Endothelial cell of umbilical vein (primary cell): ENCODE measurements at regions not wholly inside any gene's neighbourhood (a gene's known extent, or its start where the extent isn't known, plus 50 kb on each side); places are given as distances from the start of the nearest gene placed in this dataset.

Source experiments
- BruUV-seq: library from RNA; stranded (reverse); fragments of 400-500 nt; replicated peaks from 2 replicates; lab custom pipeline; 2021; lab: Mats Ljungman, UMichigan
- CTCF ChIA-PET: fragments of 300-600, 350-600 bp; sonication (Branson Sonifier 250); formaldehyde crosslinking; loops from one replicate; lab custom pipeline; 2021; ENCODE audit warnings: antibody characterized with exemption, inconsistent platforms; lab: Charles Lee
- POLR2A ChIA-PET: fragments of 300-600, 350-600 bp; sonication (Branson Sonifier 250); formaldehyde crosslinking; loops from one replicate; lab custom pipeline; 2021; ENCODE audit warnings: antibody characterized with exemption, inconsistent platforms; lab: Charles Lee
- DNase-seq: peaks from one replicate; pipeline ENCODE4 v3.0.0-alpha.2; 2011; ENCODE audit warnings: low read depth, low spot score
- FAIRE-seq: peaks from 2 replicates; lab custom pipeline; 2011; peaks lifted over from hg19 to GRCh38; lab: Jason Lieb, UNC
- H2AFZ ChIP-seq: 2 replicates; pipeline ENCODE4 v1.6.0; 2012; ENCODE audit warnings: low read depth, low read length, control low read depth, inconsistent platforms
- H3K27ac ChIP-seq: 2 replicates; pipeline ENCODE4 v1.5.1; 2011; ENCODE audit warnings: low read depth, mild to moderate bottlenecking, control low read depth, low read length, moderate library complexity; ENCODE audit not compliant: insufficient read depth
- H3K27me3 ChIP-seq, 2 experiments: 2 replicates each; pipeline versions ENCODE4 v1.6.0 to v1.6.1; 2011; ENCODE audit warnings: low read length in 2 of 2, mixed read lengths in 1 of 2; ENCODE audit not compliant: control insufficient read depth in 2 of 2, insufficient read depth in 2 of 2
- H3K36me3 ChIP-seq, 2 experiments: 2 replicates in 1 of 2; 3 replicates in 1 of 2; pipeline ENCODE4 v1.5.1; 2011; ENCODE audit warnings: low read length in 2 of 2, mild to moderate bottlenecking in 1 of 2, moderate library complexity in 1 of 2; ENCODE audit not compliant: control insufficient read depth in 2 of 2, insufficient read depth in 2 of 2; ENCODE audit errors: extremely low read depth in 1 of 2
- H3K4me1 ChIP-seq: 3 replicates; pipeline ENCODE4 v1.5.1; 2011; ENCODE audit warnings: mild to moderate bottlenecking, low read length; ENCODE audit not compliant: control insufficient read depth, insufficient read depth; ENCODE audit errors: extremely low read depth
- H3K4me2 ChIP-seq: 2 replicates; pipeline ENCODE4 v1.6.1; 2011; ENCODE audit warnings: low read length, control low read depth, mixed read lengths; ENCODE audit not compliant: insufficient read depth
- H3K4me3 ChIP-seq, 3 experiments: fragments of 200-600 bp in 1 of 3; sonication (generic), shearing (Covaris generic) in 1 of 3; replicated peaks in 1 of 3; 2 replicates each; pipeline ENCODE4 v1.5.1; 2011 to 2016; ENCODE audit warnings: control low read depth in 3 of 3, low read length in 3 of 3, mild to moderate bottlenecking in 2 of 3, inconsistent platforms in 1 of 3, low read depth in 1 of 3, moderate library complexity in 1 of 3; ENCODE audit not compliant: insufficient read depth in 1 of 3
- H3K79me2 ChIP-seq: 2 replicates; pipeline ENCODE4 v1.6.0; 2012; ENCODE audit warnings: low read length, inconsistent platforms; ENCODE audit not compliant: control insufficient read depth, insufficient read depth
- H3K9ac ChIP-seq: replicated peaks from 2 replicates; pipeline ENCODE3; 2011; ENCODE audit warnings: low read length, control low read depth; ENCODE audit not compliant: insufficient read depth; ENCODE audit errors: extremely low read depth
- H3K9me1 ChIP-seq: replicated peaks from 3 replicates; pipeline ENCODE4 v1.6.0; 2011; ENCODE audit warnings: mild to moderate bottlenecking, low read length; ENCODE audit not compliant: control insufficient read depth, insufficient read depth; ENCODE audit errors: extremely low read depth
- H3K9me3 ChIP-seq: replicated peaks from 2 replicates; pipeline ENCODE4 v1.5.1; 2012; ENCODE audit warnings: low read length, inconsistent platforms; ENCODE audit not compliant: control insufficient read depth, insufficient read depth
- H4K20me1 ChIP-seq: replicated peaks from 2 replicates; pipeline ENCODE3; 2011; ENCODE audit warnings: mild to moderate bottlenecking, low read length; ENCODE audit not compliant: control insufficient read depth, insufficient read depth; ENCODE audit errors: extremely low read depth
- EZH2 ChIP-seq: IDR thresholded peaks from 2 replicates; pipeline ENCODE4 v1.6.1; 2012; ENCODE audit warnings: borderline replicate concordance, low read depth, mild to moderate bottlenecking, moderate library complexity, low read length, inconsistent platforms; ENCODE audit not compliant: severe bottlenecking
- FOS ChIP-seq: IDR thresholded peaks from 2 replicates; pipeline ENCODE4 v1.6.1; 2011; ENCODE audit warnings: mild to moderate bottlenecking, low read length, moderate library complexity, borderline replicate concordance; ENCODE audit not compliant: insufficient read depth
- GATA2 ChIP-seq: IDR thresholded peaks from 2 replicates; pipeline ENCODE4 v1.7.0; 2011; ENCODE audit warnings: low read depth, mild to moderate bottlenecking, moderate library complexity, mixed read lengths, low read length; ENCODE audit not compliant: insufficient read length, insufficient read depth
- JUN ChIP-seq: IDR thresholded peaks from 2 replicates; pipeline ENCODE4 v1.6.1; 2011; ENCODE audit warnings: borderline replicate concordance, low read depth; ENCODE audit not compliant: insufficient read length, insufficient read depth
- MYC ChIP-seq: IDR thresholded peaks from one replicate; pipeline ENCODE4 v1.6.1; 2011; ENCODE audit warnings: mild to moderate bottlenecking, low read depth, low read length
- POLR2A ChIP-seq: IDR thresholded peaks from 2 replicates; pipeline ENCODE4 v1.6.1; 2012; ENCODE audit warnings: low read depth, mild to moderate bottlenecking, control low read depth, low read length
- dilution Hi-C: fragments of 300-500 bp; cut with MboI; formaldehyde crosslinking; loops from one replicate; pipeline ENCODE4 v1.15.0; 2019; ENCODE audit warnings: low sequenced_read_pairs; ENCODE audit not compliant: extremely low pct_ligation_motif_present
- intact Hi-C: fragments of 100-400 bp; cut with micrococcal nuclease; formaldehyde crosslinking; loops from one replicate; pipeline ENCODE4 v1.10.0; 2022
- TF ChIP-seq, protein P1 (sequence below), 2 donors: IDR thresholded peaks; 1 replicate in 1 of 2; 2 replicates in 1 of 2; pipeline ENCODE4 v1.5.1; 2011; ENCODE audit warnings: low read length in 2 of 2, mild to moderate bottlenecking in 2 of 2, moderate library complexity in 2 of 2, control low read depth in 1 of 2, inconsistent platforms in 1 of 2, low read depth in 1 of 2; ENCODE audit not compliant: insufficient read depth in 1 of 2; ENCODE audit errors: extremely low read depth in 1 of 2
- TF ChIP-seq, protein P2 (sequence below): IDR thresholded peaks from 2 replicates; pipeline ENCODE4 v1.6.1; 2011; ENCODE audit not compliant: insufficient read depth, insufficient read length

- Histone ChIP-seq H3K9me1 (no peaks in the 10 kb centered on the region), H3K4me1 (peaks cover 3% of the 10 kb centered on the region), H3K4me2 (no peak overlapping the region), H2AFZ (no peak overlapping the region), H3K27ac (no peak overlapping the region), H3K9ac (no peak overlapping the region), H3K27me3 (no peaks in the 10 kb centered on the region), H3K79me2 (no peaks in the 10 kb centered on the region), H3K36me3 (no peaks in the 10 kb centered on the region), H4K20me1 (no peaks in the 10 kb centered on the region), H3K9me3 (no peaks in the 10 kb centered on the region), H3K4me3 (no peak overlapping the region)
- DNase-seq (no peak), FAIRE-seq (no peak)
- intact Hi-C loops = loop anchor here (5.0 kb wide), 1 partner anchor 208 kb away; no protein-coding TSS in a partner anchor
- BruUV-seq = no TSS peak
- CTCF ChIA-PET = interaction anchor here (1.7 to 6.1 kb wide), 5 partner anchors 10 to 362 kb away, joined by 3 to 121 read pairs (median 88); partner anchors contain the start of gene WSB1
- dilution Hi-C loops = no loop called here
- TF ChIP-seq EZH2 (no peak), MYC (no peak), JUN (no peak), POLR2A (no peak), FOS (no peak), GATA2 (no peak)
- TF ChIP-seq, protein P1, sequence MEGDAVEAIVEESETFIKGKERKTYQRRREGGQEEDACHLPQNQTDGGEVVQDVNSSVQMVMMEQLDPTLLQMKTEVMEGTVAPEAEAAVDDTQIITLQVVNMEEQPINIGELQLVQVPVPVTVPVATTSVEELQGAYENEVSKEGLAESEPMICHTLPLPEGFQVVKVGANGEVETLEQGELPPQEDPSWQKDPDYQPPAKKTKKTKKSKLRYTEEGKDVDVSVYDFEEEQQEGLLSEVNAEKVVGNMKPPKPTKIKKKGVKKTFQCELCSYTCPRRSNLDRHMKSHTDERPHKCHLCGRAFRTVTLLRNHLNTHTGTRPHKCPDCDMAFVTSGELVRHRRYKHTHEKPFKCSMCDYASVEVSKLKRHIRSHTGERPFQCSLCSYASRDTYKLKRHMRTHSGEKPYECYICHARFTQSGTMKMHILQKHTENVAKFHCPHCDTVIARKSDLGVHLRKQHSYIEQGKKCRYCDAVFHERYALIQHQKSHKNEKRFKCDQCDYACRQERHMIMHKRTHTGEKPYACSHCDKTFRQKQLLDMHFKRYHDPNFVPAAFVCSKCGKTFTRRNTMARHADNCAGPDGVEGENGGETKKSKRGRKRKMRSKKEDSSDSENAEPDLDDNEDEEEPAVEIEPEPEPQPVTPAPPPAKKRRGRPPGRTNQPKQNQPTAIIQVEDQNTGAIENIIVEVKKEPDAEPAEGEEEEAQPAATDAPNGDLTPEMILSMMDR (IDR thresholded peaks at IDR 0.05; ENCODE audit: extremely low read depth in 1 of 2, insufficient read depth in 1 of 2, low read depth in 1 of 2, low read length in 2 of 2) = no peak
- TF ChIP-seq, protein P2, sequence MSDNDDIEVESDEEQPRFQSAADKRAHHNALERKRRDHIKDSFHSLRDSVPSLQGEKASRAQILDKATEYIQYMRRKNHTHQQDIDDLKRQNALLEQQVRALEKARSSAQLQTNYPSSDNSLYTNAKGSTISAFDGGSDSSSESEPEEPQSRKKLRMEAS = no peak
- POLR2A ChIA-PET = interaction anchor here (0.8 to 0.9 kb wide), 2 partner anchors 54 to 55 kb away, joined by 3 to 4 read pairs; no protein-coding TSS in a partner anchor
These were observed 54.3 kb upstream of the WSB1 start for GRCh38 chr17:27239584-27239983.
